ENCODE measurements at regions not wholly inside any gene's neighbourhood (a gene's known extent, or its start where the extent isn't known, plus 50 kb on each side); places are given as distances from the start of the nearest gene placed in this dataset.
A peak's percentile ranks its signal among the peaks of the same experiment; 100 is the strongest.
"Not testable (repeated sequence)": the region's sequence is repeated elsewhere in the genome, so short reads cannot be mapped to it uniquely, and the experiment has no call there.

DNA sequence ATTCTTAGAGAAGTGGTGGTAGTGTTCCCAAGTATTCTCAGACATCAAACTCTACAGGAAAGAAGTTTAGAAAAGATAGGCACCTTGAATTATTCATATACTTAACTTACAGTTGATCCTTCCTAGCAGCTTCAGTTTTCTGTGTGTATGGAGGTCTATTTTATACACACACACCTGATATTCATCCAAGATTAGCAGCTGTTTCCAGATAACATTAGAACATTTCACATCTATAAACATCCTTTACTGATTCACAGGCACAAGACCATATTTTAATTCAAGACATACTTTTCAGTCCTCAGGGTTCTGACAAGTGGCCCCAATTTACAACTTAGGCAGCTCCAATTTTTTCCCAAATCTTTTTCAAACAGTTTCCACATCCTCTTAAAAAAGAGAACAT is 287.8 kb upstream of the USP25 start:
- DNase-seq: no peak

DNA sequence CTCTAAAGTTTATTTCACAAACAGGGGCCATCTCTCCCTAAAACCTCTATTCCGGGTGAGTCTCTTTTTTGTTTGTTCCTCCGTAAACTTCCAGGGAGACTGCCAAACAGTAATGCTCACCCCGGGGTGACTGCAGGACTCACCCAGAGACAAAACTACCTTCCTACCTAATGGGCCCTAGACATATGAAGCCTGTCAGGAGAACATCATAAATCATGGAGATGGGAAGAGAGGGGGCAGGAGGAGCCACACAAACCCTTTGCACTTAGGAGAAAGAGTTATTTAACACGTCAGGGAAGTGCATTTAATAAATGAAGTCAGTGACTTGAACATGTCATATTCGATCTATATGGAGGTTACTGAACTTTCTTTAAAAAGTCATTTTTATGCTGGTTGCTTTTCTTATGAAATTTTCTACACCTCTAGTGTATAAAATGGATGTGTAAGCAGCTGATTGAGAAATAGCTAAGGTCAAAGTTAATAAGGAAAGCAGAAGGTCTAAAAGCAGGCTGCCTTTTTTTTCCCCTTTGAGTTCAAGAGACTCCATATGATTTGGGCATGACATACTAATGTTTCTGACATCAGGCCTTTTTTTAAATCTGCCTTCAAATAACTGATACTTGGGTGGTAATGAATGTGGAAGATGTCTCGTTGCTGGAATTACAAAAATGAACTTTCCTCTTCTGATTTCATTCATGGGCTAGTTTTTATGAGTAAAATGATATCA is 286.9 kb upstream of the USP25 start:
- no peak for DNase-seq

- DNase-seq: no peak
Measured at GRCh38 chr21:15443740-15444117, 286.1 kb upstream of the USP25 start.

- DNase-seq: no peak
Measured at GRCh38 chr21:15444118-15444960, 285.4 kb upstream of the USP25 start.

DNA sequence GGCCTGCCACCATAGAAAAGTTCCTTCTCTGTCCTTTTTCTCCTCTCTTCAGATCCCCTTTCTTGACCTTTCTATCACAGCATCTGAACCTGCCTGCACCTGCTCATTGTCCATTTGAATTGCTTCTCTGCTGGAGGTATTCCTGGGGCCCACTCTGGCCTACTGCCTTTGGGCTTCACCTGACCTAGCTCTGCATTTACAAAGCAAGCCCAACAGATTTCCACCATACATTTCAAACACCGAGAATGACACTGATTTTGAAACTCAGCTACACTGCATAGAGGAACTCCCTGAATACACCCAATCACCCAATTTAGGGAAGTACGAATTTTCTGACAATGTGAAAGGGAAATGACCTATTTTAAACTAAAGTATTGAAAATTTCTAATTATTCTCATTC is 284.5 kb upstream of the USP25 start:
- no peak for DNase-seq

DNA sequence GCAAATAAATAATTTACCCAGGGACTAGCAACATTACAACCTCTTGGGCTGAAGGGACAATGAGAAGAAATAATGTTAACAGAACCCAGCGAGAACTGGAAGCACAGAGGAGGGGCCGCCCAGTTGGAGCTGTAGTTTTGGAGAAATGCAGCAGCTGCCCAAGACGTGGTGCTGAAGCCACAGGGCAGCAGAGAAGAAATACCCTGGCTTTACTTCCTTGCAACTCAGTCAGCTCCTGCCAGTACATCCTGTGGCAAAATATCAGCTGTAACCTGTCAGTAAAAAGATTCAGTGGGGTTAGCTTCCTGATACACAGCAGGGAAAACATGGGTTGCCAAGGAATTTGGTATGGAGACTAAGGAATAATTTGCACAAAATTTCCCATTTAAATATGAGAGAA is 283.6 kb upstream of the USP25 start:
- DNase-seq: no peak

DNA sequence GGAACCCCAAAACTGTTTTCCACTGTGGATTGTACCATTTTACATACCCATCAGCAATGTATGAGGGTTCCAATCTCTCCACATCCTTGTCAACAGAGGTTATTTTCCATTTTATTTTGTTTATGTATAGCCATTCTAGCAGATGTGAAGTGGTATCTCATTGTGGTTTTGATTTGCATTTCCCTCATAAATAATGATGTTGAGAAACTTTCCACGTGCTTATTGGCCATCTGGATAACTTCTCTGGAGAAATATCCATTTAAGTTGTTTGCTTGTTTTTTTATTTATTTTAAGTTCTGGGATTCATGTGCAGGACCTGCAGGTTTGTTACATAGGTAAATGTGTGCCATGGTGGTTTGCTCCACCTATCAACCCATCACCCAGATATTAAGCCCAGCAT is 280.2 kb upstream of the USP25 start:
- DNase-seq: peak; percentile 29 to 36

DNA sequence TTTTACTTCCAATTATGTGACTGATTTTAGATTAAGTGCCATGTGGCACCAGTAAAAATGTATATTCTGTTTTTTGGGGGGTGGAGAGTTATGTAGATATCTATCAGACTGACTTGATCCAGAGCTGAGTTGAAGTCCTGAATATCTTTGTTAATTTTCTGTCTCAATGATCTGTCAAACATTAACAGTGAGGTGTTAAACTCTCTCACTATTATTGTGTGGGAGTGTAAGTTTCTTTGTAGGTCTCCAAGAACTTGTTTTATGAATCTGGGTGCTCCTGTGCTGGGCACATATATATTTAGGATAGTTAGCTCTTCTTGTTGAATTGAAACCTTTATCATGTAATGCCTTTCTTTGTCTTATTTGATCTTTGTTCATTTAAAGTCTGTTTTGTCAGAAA is 276.5 kb upstream of the USP25 start:
- no peak for DNase-seq

GRCh38 chr21:15453785-15454184 is 276.0 kb upstream of the USP25 start:
- DNase-seq: not testable (repeated sequence)

DNA sequence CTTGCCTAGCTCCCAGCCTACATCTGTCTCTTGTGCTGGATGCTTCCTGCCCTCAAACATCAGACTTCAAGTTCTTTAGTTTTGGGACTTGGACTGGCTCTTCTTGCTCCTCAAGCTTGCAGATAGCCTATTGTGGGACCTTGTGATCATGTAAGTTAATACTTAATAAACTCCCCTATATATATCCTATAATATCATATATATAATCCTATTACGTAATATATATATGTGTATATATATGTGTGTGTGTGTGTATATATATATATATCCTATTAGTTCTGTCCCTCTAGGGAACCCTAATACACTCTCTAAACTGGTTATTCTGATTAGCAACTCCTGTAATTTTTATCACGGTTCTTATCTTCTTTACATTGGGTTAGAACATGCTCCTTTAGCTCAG is 274.9 kb upstream of the USP25 start:
- DNase-seq: not testable (repeated sequence)

DNA sequence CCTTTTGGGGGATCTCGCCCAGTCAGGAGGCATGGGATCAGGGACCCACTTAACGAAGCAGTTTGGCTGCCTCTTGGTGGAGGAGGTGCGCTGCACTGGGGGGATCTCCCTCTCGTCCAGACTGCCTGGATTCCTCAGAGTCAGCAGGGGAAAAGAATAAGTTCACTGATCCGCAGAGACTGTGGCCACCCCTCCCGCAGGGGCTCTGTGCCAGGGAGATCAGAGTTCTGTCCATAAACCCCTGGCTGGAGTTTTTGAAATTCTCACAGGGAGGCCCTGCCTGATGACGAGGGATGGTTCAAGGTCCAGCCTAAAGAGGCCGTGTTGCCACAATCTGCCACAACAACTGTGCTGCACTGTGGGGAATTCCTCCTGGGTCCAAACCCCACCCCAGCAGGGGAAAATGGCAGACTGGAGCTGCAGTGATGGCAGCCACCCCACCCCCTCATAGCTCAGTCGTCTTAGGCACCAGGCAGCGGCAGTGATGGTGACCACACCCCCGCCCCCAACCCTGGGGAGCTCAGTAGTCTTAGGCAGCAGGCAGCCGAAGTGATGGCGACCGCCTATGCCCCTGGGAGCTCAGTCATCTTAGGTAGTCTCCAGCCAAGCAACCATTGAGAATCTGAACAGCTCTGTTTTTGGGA is 273.8 kb upstream of the USP25 start:
- DNase-seq: no peak

DNA sequence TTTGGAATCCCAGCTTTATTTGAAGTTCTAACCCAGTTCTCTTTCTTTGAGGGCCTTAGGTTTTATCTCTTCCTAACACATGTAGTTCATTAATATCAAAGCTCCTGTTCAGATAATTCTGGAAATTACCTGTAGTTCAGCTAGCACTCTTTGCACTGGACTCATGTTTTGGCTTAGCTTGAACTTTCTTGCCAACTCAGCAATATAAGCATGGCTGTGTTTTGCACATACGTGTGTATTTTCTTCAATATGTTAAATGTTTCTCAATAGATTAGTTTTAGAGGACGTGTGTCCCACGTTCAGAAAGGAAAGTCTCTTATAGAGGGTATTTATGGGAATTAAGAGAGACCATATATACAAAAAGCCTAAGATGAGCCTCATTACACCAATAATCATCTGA is 271.8 kb upstream of the USP25 start:
- no peak for DNase-seq

GRCh38 chr21:15462092-15462491 is 267.7 kb upstream of the USP25 start:
- DNase-seq: peak; percentile 43 to 47

DNA sequence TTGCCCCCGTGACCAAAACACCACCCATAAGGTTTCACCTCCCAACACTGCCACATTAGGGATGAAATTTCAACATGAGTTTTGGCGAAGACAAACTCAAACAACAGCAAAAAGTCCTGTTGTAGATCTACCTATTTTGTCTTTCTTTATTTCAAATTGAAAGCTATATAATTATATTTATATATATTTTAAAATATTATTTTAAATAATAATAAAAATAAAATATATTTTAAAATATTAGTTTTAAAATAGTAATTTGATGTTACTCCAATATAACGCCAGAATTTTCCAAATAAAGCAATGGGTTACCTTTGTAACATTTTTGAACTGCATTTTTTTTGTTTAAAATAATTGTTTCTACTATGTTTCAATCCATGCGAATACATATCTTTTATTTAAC is 263.5 kb upstream of the USP25 start:
- DNase-seq: no peak

DNA sequence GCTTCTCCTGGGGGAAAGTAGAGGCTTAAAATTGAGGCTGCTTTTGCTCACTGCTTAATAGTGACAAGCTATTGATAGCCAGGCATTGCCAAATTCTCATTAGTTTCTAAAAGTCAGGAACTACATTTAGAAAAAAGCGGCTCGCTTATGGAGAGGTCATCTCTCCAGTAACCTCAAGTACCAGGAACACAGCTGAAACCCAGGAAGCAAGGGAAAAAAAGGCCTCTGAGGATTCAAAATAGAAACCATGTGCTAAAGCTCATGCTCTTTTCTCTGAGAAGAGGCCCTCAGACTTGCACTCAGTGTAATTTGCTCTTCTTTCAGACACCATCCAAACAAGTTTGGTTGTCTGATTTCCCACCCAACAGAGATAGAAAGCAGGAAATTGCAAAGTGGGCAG is 261.4 kb upstream of the USP25 start:
- no peak for DNase-seq

GRCh38 chr21:15472108-15473040 is 257.4 kb upstream of the USP25 start:
- no peak for DNase-seq

DNA sequence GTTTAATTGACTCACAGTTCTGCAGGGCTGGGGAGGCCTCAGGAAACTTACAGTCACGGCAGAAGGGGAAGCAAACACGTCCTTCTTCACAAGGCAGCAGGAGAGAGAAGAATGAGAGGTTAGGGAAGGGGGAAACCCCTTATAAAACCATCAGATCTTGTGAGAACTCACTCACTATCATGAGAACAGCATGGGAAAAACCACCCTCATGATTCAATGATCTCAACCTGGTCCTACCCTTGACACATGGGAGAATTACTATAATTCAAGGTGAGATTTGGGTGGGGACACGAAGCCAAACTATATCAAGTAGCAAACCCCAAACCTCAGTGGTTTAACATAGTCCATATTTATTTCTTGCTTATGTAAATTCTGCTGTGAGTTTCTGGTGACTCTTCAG is 252.0 kb upstream of the USP25 start:
- DNase-seq: not testable (repeated sequence)

- no peak for DNase-seq
Measured at GRCh38 chr21:15480160-15480559, 249.6 kb upstream of the USP25 start.

DNA sequence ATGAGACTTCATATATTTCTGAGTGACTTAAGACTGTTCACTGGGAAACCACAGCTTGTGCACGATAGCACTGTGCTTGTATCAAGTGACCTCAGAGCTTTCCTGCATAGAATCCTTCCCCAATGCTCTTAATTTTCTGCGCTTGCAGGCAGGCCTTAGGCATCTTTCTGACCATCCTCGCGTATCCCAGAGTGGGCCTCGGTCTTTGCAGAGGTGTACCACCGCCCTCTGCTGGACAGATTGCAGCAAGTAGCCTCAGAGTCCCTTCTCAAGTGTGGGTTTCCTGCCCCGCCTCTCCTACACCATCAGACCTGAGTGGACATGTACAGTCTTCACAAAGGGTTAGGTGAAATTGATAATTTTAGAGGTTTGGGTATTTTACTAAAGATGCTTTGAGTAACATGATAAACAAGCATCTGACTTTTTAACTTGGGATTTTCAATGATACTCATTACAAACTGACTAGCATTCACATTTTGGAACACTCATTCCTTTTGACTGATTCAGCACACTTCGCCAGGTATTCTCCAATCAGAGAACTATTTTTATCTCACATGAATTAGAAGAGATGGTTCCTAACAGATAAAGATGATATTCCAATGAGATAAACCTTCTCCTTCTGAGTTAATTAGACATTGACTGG is 246.5 kb upstream of the USP25 start:
- DNase-seq: peak; percentile 86 to 95

DNA sequence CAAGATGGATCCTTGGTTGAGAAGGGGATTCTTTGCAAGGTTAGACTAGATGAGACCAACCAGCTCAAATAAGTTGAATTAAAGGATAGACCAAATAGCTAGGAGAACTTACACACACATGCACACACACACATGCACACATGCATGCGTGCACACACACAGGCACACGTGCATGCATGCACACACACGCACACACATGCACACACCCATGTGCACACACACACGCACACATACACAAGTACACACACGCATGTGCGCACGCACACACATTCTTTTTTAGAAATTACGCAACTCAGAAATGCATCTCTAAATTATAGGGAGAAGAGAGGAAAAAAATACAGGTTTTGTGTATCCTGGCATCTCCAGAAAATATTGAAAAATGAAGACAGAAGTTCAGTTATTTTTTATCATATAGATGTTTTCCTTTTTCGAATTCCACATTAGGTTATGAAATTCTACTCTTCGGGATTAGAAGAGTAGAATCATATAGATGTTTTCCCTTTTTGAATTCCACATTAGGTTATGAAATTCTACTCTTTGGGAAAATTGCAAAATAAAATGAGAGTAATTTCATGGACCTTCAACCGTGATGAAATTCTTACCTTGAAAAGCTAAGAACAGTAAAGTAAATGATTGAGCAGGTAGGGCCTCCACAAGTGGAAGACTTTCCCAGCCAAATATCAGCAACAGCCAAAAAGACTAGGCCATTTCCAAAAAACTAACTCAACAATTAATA is 243.2 kb upstream of the USP25 start:
- DNase-seq: no peak

DNA sequence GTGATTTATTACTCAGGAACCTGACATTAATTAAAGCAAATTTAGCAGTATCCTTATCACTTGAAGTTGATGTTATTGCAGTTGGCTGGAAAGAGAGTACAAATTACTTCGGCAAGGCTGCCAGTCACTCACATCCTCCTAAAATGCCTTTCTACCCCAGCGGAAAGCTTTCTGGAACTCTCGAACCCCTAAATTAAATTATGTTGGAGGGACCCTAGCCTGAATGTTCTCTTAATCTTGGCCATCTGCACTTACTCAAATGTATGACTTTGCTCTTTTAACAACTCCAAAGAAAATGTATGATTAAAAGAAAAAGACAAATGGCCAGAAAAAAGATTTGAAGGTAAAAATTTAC is 242.6 kb upstream of the USP25 start:
- no peak for DNase-seq

- no peak for DNase-seq
Measured at GRCh38 chr21:15491100-15491499, 238.7 kb upstream of the USP25 start.

All from NCI-H526 (cell line).